HG03159 (cell line): ENCODE measurements at regions not wholly inside any gene's neighbourhood (a gene's known extent, or its start where the extent isn't known, plus 50 kb on each side); places are given as distances from the start of the nearest gene placed in this dataset.

Source experiments
- ATAC-seq: cut with Tn5 transposase; IDR thresholded peaks from one replicate; pipeline ENCODE4 v1.9.1; 2021; ENCODE audit warnings: mild to moderate bottlenecking, moderate library complexity; ENCODE audit not compliant: unreplicated experiment

GRCh38 chr14:98368221-98368620 lies 903.8 kb downstream of the BCL11B start:
- ATAC-seq: no peak

- ATAC-seq: no peak
These were observed 903.1 kb downstream of the BCL11B start for GRCh38 chr14:98368916-98369315.

- no peak for ATAC-seq
These were observed 902.7 kb downstream of the BCL11B start for GRCh38 chr14:98369344-98369743.

DNA sequence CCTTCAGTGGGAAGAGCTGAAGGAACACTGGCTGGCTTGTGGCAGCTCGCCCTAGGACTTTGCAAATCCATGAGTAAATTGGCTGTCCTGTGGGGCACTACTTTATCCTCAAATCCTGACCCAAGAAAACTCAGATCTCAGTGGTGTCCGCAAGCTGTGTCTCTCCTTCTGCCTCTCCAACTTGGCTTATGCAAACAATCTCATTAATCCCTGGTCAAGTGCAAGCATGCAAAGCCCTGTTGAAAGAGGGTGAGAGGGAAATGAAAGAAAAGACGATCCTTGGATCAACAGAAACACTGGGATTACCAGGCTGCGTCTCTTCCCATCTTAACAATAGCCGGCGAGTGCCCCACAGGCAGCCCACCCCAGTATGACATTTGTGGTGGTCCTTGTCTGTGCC lies 901.6 kb downstream of the BCL11B start:
- ATAC-seq: no peak

- ATAC-seq: no peak
These were observed 900.9 kb downstream of the BCL11B start for GRCh38 chr14:98371141-98371540.

DNA sequence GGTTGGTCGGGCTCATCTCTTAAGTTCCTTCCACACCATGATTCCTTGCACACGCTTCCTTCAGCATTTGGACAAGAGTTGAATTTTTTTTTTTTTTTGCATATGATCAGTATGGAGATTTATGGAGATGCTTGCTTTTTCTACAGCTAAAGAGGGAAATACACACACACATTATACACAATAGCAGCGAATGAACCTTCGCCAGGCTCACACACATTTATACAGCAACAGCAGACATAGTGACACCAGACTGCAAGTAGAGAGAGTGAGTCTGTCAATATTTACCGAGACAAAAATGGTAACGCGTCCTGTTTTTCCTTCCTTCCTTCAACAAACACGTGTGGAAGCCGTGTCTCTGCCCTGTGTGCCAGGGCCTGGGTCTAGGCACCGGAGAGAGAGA lies 897.9 kb downstream of the BCL11B start:
- ATAC-seq: no peak

- ATAC-seq: no peak
These were observed 896.4 kb downstream of the BCL11B start for GRCh38 chr14:98375566-98375965.

- ATAC-seq: no peak
These were observed 892.2 kb downstream of the BCL11B start for GRCh38 chr14:98379830-98380229.

GRCh38 chr14:98382662-98383061 lies 889.3 kb downstream of the BCL11B start:
- ATAC-seq: no peak

- no peak for ATAC-seq
These were observed 886.1 kb downstream of the BCL11B start for GRCh38 chr14:98385851-98386250.

DNA sequence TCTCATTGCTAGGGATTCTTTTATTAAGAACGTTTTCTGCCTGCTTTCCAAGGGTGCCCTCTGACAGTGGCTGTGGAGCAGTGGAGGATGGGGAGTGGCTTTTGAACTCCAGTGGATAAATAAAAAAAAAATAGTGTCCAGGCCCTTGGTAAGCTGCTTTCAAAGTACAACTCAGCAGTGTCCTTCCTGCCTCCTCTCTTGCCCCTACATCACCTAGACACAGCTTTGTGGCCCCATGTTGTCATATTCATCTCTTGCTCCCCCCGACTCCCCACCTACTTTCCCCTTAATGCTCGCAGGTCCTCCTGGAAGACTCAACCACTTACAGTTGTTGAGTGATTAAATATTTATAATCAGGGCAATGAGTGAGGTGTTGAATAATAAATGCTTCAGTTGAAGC lies 880.9 kb downstream of the BCL11B start:
- ATAC-seq: no peak

GRCh38 chr14:98393527-98393926 lies 878.5 kb downstream of the BCL11B start:
- ATAC-seq: no peak

DNA sequence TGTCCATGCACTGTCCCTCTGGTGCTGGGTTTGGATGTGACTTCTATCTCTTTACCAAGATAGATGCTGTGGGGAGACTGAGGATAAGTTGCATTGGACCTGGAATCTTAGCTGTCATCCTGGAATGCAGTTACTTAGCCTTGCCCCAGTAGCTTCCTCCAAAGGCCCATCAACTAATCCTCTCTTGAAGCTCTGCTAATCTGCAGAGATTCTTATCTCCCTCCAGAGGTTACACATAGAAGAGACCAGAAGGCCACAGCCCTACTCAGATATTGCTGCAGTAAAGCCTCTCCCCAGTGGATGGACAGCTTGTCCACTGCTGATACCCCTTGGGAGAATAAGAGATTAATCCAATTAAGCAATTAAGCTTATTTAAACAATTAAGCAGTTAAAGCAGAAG lies 867.2 kb downstream of the BCL11B start:
- ATAC-seq: no peak

GRCh38 chr14:98408024-98408555 lies 863.9 kb downstream of the BCL11B start:
- no peak for ATAC-seq

- ATAC-seq: no peak
These were observed 863.3 kb downstream of the BCL11B start for GRCh38 chr14:98408713-98409112.

DNA sequence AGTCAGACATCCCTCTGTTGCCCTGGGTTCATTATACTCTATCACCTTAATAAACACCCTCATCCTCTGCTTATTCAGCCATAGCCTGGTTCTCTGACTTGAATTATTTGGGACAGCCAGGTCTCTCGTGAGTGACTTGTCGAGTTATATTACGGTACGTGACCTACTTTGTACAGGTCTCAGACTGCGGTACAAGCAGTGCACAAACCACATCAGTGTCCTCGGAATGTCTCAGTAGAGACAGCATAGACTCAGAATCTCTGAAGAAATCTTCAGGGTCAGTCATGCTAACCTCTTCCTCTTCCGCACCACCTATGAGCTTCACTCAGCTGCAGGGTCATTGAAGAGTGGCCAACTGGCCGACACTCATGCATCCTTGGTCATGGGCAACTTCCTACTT lies 860.8 kb downstream of the BCL11B start:
- ATAC-seq: no peak

- ATAC-seq: no peak
These were observed 859.6 kb downstream of the BCL11B start for GRCh38 chr14:98412431-98412830.

DNA sequence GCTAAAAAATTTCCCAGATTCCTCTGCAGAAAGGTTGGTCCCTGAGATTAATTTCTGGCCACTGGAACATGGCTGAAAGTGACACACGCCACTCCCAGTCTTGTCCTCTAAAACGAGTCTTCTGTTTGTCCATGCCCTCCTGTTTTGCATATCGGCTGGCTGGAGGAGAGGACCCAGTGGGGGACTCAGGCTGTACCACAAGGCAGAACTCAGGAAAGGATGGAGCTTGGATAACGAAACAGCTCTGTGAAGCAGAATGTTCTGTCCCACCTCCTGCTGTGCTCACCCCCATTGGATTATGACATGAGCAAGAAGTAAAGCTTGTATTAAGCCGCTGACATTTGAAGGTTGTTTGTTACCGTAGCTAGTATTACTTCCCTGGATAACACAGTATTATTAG lies 856.2 kb downstream of the BCL11B start:
- no peak for ATAC-seq

DNA sequence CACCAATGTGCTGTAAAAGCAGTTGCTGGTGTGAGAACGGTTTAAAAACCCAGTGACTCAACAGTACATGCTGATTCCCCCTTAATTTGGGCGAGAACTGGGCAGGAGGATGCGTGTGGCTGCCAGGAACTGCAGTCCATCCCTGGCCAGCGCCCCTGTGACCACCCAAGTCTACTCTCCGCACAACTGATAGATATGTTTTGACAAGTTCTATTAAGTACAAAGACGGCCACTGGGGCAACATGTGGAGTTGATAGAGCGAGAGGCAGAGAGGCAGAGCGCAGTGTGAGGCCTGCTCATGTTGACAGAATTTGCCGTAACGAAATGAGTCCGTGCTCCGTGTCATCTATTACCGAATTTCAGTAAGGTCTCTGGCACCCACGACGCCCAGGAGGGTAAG lies 855.0 kb downstream of the BCL11B start:
- ATAC-seq: no peak

GRCh38 chr14:98428483-98428994 lies 843.5 kb downstream of the BCL11B start:
- no peak for ATAC-seq

- no peak for ATAC-seq
These were observed 838.6 kb downstream of the BCL11B start for GRCh38 chr14:98433436-98433835.

- ATAC-seq: no peak
These were observed 834.9 kb downstream of the BCL11B start for GRCh38 chr14:98437113-98437512.

- no peak for ATAC-seq
These were observed 827.9 kb downstream of the BCL11B start for GRCh38 chr14:98444077-98444476.
